GM12891 (cell line): ENCODE measurements at regions not wholly inside any gene's neighbourhood (a gene's known extent, or its start where the extent isn't known, plus 50 kb on each side); places are given as distances from the start of the nearest gene placed in this dataset.

Experiments
- DNase-seq: peaks from one replicate; pipeline ENCODE4 v3.0.0; 2011; ENCODE audit warnings: low spot score; ENCODE audit not compliant: insufficient read length
- FAIRE-seq: peaks from 2 replicates; lab custom pipeline; 2011; peaks lifted over from hg19 to GRCh38; lab: Jason Lieb, UNC
- PAX5 ChIP-seq: IDR thresholded peaks from 2 replicates; pipeline ENCODE4 v1.6.1; 2011; ENCODE audit warnings: low read length, moderate library complexity, mild to moderate bottlenecking; ENCODE audit not compliant: insufficient read depth, severe bottlenecking
- POLR2A ChIP-seq: IDR thresholded peaks from 2 replicates; pipeline ENCODE4 v1.6.1; 2011; ENCODE audit warnings: low read depth, low read length, control low read depth
- POLR2AphosphoS5 ChIP-seq: IDR thresholded peaks from 2 replicates; pipeline ENCODE4 v1.6.1; 2011; ENCODE audit warnings: low read depth, low read length, control low read depth
- POU2F2 ChIP-seq: IDR thresholded peaks from 2 replicates; pipeline ENCODE4 v1.6.1; 2011; ENCODE audit warnings: low read depth, mild to moderate bottlenecking, control low read depth, low read length, moderate library complexity
- SPI1 ChIP-seq: IDR thresholded peaks from 2 replicates; pipeline ENCODE4 v1.6.1; 2011; ENCODE audit warnings: low read depth, low read length, control low read depth
- TAF1 ChIP-seq: IDR thresholded peaks from 2 replicates; pipeline ENCODE4 v1.6.1; 2011; ENCODE audit warnings: low read depth, low read length, control low read depth

GRCh38 chr2:60377825-60378224 lies 175.6 kb downstream of the BCL11A start:
- DNase-seq (no peak), FAIRE-seq (peak; percentile 45)
- TF ChIP-seq SPI1, result no peak
- no peak for TF ChIP-seq POLR2AphosphoS5
- TF ChIP-seq PAX5, result no peak

GRCh38 chr2:60376252-60376651 lies 177.2 kb downstream of the BCL11A start:
- FAIRE-seq (no peak), DNase-seq (no peak)
- TF ChIP-seq POLR2AphosphoS5 (no peak), PAX5 (no peak), TAF1 (no peak), POU2F2 (no peak), POLR2A (no peak), SPI1 (no peak)

- TF ChIP-seq POLR2A (no peak), POU2F2 (no peak), TAF1 (no peak), PAX5 (no peak), SPI1 (no peak), POLR2AphosphoS5 (no peak)
- no peak for DNase-seq
- no peak for FAIRE-seq
Observed at GRCh38 chr2:60371681-60372080, 181.8 kb downstream of the BCL11A start.

GRCh38 chr2:60371219-60371618 lies 182.2 kb downstream of the BCL11A start:
- TF ChIP-seq PAX5 (no peak), POLR2A (no peak), POU2F2 (no peak), SPI1 (no peak), POLR2AphosphoS5 (no peak), TAF1 (no peak)
- no peak for FAIRE-seq
- DNase-seq, result no peak

- no peak for TF ChIP-seq POLR2AphosphoS5
- no peak for TF ChIP-seq POLR2A
- no peak for TF ChIP-seq TAF1
- FAIRE-seq (peak; percentile 66), DNase-seq (no peak)
Observed at GRCh38 chr2:60370814-60371213, 182.6 kb downstream of the BCL11A start.

GRCh38 chr2:60368456-60368855 lies 185.0 kb downstream of the BCL11A start:
- DNase-seq, result no peak
- no peak for FAIRE-seq

GRCh38 chr2:60366135-60366712 lies 187.2 kb downstream of the BCL11A start:
- peak; percentile 90 for FAIRE-seq
- DNase-seq, result no peak
- no peak for TF ChIP-seq PAX5
- no peak for TF ChIP-seq POU2F2
- TF ChIP-seq SPI1, result 0 out of 2 replicates have a peak, but pooled peaks have one; percentile 1
- TF ChIP-seq POLR2AphosphoS5, result no peak
- TF ChIP-seq TAF1, result no peak

More at GRCh38 chr2:60368456-60368855, 185.0 kb downstream of the BCL11A start:
- TF ChIP-seq POLR2AphosphoS5 (no peak), SPI1 (no peak), POU2F2 (no peak), TAF1 (no peak), PAX5 (no peak), POLR2A (no peak)

- TF ChIP-seq SPI1 (no peak), POLR2AphosphoS5 (no peak), POLR2A (no peak), PAX5 (no peak), POU2F2 (no peak), TAF1 (no peak)
- FAIRE-seq, result no peak
- no peak for DNase-seq
Observed at GRCh38 chr2:60365556-60365955, 187.9 kb downstream of the BCL11A start.

GRCh38 chr2:60364491-60364890 lies 189.0 kb downstream of the BCL11A start:
- FAIRE-seq (peak; percentile 33), DNase-seq (no peak)
- TF ChIP-seq POLR2A (no peak), SPI1 (no peak), POU2F2 (no peak), TAF1 (no peak), POLR2AphosphoS5 (no peak), PAX5 (no peak)

- DNase-seq (no peak), FAIRE-seq (no peak)
- no peak for TF ChIP-seq PAX5
- TF ChIP-seq SPI1, result 0 out of 2 replicates have a peak, but pooled peaks have one; percentile 26
- no peak for TF ChIP-seq POLR2AphosphoS5
Observed at GRCh38 chr2:60361498-60361897, 192.0 kb downstream of the BCL11A start.
